ENCODE measurements at regions not wholly inside any gene's neighbourhood (a gene's known extent, or its start where the extent isn't known, plus 50 kb on each side); places are given as distances from the start of the nearest gene placed in this dataset.

DNA sequence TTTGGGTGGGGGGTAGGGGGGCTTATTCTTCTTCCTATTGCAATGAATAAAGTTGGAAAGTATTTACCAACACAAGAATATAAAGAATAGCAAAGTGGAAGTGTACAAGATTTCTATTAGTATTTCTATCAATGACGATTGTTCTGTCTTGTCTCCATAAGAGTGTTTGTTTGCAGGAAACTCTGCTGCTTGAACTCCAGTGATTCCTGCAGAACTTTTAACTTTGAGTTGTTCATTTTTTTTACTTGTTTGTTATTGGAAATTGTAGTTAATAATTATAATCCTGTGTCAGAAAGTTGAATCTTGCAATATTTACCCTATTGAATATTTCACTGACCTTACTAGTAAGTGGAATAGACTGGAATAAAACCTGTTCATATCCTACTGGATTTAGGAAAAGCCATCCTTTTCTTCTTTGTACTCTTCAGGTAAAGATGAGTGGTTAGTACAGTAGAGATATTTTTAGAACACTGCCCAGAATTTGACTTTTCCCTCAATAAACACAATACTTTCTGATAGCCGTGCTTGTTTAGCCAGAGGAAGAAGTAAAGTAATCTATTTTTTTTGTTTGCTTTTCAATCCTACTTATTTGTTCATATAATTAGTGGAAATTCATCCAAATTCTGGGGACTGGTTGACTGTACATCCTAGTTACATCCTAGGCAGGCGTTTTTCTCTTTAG is 340.4 kb downstream of the TENT4A start:
- TF ChIP-seq POLR2A (IDR thresholded peaks at IDR 0.05), result no peak
- TF ChIP-seq, protein P1, sequence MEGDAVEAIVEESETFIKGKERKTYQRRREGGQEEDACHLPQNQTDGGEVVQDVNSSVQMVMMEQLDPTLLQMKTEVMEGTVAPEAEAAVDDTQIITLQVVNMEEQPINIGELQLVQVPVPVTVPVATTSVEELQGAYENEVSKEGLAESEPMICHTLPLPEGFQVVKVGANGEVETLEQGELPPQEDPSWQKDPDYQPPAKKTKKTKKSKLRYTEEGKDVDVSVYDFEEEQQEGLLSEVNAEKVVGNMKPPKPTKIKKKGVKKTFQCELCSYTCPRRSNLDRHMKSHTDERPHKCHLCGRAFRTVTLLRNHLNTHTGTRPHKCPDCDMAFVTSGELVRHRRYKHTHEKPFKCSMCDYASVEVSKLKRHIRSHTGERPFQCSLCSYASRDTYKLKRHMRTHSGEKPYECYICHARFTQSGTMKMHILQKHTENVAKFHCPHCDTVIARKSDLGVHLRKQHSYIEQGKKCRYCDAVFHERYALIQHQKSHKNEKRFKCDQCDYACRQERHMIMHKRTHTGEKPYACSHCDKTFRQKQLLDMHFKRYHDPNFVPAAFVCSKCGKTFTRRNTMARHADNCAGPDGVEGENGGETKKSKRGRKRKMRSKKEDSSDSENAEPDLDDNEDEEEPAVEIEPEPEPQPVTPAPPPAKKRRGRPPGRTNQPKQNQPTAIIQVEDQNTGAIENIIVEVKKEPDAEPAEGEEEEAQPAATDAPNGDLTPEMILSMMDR (IDR thresholded peaks at IDR 0.05), result no peak
